HG02870 (cell line): ENCODE measurements at regions not wholly inside any gene's neighbourhood (a gene's known extent, or its start where the extent isn't known, plus 50 kb on each side); places are given as distances from the start of the nearest gene placed in this dataset.
"Not testable (repeated sequence)": the region's sequence is repeated elsewhere in the genome, so short reads cannot be mapped to it uniquely, and the experiment has no call there.

Source experiments
- ATAC-seq: cut with Tn5 transposase; IDR thresholded peaks from one replicate; pipeline ENCODE4 v1.9.1; 2021; ENCODE audit warnings: mild to moderate bottlenecking, moderate library complexity; ENCODE audit not compliant: unreplicated experiment

DNA sequence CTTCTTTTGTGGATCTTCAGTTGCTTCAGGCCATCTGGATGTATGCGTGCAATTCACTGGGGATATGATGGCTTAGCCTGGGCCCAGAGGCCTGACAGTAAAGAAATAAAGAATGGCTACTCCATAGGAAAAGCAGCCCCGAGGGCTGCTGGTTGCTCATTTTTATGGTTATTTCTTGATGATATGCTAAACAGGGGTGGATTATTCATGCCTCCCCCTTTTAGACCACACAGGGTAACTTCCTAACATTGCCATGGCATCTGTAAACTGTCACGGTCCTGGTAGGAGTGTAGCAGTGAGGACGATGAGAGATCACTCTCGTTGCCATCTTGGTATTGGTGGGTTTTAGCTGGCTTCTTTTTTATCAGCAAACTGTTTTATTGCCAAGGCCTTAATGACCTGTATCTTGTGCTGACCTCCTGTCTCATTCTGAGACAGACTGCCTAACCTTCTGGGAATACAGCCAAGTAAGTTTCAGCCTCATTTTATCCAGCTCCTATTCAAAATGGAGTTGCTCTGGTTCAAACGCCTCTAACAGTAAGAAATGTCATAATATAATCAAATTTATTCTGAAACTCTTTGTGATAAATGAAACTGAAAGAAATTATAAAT, 60.5 kb downstream of the DSEL start:
- no peak for ATAC-seq

DNA sequence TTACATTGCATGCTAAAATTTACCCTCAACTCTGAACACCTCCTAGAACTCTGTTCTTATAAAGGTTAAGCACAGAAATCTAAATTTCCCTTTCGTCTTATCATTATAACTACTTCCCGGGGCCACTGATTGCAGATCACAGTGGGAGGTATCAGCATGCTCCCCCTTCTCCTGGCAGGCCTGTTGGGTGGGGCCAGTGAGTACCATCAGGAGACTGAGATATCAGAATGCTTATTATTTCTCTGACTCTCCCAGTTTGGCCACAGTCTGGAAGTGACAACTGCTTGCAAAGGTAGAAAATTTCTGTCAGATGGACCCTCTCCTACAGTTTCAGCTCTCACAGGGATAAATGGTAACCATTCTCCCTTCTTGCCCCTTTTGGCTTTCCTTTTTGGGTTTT, 62.6 kb downstream of the DSEL start:
- no peak for ATAC-seq

- ATAC-seq, result no peak
Measured at GRCh38 chr18:67451960-67452359, 64.6 kb downstream of the DSEL start.

DNA sequence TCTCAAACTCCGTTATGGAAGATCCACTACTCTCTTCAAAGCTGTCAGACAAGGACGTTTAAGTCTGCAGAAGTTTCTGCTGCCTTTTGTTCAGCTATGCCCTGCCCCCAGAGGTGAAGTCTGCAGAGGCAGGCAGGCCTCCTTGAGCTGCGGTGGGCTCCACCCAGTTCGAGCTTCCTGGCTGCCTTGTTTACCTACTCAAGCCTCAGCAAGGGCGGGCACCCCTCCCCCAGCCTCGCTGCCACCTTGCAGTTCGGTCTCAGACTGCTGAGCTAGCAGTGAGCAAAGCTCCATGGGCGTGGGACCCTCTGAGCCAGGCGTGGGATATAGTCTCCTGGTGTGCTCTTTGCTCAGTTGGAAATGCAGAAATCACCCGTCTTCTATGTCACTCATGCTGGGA, 65.4 kb downstream of the DSEL start:
- not testable (repeated sequence) for ATAC-seq

DNA sequence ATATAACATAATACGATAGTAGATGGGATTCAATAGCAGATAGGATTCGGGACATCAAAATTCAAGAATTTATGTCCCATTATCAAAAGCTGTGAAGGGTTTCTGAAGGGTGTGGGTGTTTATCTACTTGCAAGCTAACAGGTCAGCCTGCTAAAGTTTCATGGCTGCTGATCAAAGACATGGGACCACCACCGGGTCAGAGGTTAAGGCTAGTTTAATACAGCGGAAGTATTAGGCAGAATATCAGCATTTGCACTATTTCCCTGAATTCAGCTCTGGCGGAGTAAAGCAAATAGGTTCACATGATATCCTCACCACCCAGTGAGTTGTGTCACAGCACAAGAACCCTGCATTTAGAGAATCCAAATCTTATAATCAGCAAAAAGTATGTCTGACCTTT, 82.5 kb downstream of the DSEL start:
- no peak for ATAC-seq

DNA sequence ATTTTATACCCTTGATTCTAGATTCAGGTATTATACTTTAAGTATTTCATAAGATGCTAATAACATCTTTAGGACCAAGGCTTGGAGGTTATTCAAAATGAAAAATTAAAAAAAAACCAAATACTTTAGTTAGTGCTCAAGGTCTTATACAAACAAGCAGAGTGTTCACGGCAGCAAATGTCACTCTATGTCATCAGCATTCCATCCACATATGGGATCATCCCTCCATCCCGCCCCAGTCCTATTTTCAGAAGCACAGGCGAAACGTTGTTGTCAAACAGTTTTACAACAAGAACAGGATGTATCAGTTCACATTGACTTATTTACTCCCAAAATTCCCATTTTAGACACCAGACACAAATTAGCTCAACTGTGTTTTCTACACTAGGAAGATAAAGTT, 83.7 kb downstream of the DSEL start:
- ATAC-seq, result no peak

DNA sequence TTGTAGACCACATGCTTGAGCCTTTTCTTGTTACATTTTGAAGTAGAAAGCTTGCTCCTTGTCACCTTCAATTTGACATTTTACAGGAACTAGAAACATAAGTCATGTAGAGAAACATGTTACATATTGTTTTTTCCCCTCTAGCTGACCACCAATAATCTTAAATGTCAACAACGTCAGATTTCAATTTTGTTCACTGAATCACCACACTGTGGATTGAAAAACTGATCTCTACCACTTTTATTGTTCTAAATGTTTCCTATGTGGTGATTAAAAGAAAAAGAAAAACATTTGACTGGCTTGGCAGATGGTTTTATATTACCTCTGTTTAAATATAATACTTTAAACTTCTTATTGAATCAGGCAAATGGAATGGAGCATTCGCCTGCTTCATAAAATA, 87.7 kb downstream of the DSEL start:
- ATAC-seq, result no peak

GRCh38 chr18:67428158-67428557, 88.4 kb downstream of the DSEL start:
- no peak for ATAC-seq

GRCh38 chr18:67426486-67426885, 90.0 kb downstream of the DSEL start:
- no peak for ATAC-seq

GRCh38 chr18:67425672-67426071, 90.8 kb downstream of the DSEL start:
- ATAC-seq, result no peak

- no peak for ATAC-seq
Measured at GRCh38 chr18:67421651-67422050, 94.9 kb downstream of the DSEL start.

DNA sequence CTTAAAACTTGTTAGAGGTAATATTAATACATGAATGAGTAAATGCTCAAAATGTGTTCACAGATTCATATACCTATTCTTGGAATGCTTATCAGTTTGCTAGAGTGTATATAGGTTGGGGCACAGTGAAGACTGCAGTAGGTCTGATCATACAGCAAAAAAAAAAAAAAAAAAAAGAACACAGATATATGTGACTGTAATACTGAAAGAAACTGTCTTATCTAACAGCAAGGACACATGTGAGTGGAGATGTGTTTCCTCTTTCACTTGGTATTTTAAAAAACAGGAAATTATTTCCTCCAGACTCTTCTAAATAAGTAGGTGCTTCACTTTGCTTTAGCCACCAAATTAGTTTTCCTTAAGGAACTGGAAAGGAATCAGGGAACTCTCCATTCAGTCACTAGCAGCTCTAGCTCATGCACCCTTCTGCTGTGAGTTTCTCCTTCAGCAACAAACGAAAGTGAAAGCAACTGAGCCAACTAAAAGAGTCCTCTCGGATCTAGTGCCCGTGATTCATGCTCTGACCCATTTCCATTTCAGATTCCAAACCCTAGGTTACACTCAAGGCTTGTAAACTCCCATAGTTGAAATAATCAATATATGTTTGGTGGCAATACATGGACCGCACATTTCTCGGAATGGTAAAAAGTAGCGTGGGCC, 98.5 kb downstream of the DSEL start:
- ATAC-seq, result no peak

DNA sequence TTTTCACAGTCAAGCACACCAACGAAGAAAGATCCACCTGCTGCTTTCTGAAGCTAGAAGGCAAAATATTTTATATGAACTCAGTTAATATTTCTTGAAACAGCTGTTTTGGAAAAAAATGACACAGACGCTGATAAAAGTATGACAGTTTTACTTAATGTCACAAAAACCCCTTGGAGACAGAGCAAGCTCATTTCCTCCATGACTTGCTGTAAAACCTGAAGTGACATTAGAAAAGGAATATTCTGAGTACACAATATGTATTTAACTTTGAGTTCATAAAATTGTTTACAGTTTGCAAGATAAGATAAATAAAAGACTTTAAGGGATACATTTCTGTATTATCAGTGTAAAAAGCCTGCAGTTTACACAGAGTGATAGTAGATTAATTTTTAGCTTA, 105.4 kb downstream of the DSEL start:
- ATAC-seq, result no peak

DNA sequence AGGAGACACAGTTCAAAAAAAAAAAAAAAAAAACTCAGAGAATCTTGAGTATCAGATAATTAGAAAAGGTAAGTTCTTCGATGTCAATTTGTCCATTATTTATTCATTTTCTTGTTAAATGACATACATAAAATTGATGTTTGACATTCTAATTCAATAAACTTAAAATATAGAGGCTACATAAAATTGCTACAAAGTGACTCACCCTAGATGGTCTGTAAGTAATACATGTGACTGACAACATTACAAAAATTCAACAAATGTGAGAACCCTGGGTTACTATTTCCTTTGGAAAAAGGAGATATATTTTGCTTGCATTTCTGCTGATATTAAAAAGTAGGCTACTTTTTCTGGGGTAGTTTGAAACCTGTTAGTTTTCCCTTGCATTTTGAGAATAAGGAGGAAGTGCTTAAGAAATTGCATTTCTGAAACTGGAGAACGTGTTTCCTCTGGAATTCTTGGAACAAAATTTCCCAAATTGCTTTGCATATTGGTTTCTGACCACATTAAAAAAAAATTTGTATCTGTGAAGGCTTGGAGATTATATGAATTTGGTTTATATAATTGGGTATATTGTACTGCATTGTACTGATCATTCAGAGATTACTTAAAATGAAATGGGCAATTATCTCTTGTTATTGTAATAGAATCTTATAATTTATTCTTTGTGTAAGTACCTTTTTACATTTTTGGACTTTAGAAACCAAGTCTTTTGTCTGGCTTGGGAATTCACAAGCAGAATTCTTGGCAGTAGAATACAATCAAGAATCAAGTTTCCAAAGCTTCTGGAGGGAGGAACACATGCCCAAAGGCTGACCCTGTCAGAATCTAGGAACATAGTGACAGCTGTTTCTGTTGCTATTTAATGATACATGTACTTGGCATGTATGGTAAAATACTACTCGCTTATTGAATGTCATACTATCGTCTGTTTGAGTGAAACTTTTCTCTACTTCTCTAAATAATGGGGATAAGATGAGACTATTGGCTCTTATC, 106.1 kb downstream of the DSEL start:
- ATAC-seq, result no peak

- ATAC-seq, result no peak
Measured at GRCh38 chr18:67408240-67408639, 108.3 kb downstream of the DSEL start.

GRCh38 chr18:67406714-67407113, 109.8 kb downstream of the DSEL start:
- ATAC-seq, result no peak

DNA sequence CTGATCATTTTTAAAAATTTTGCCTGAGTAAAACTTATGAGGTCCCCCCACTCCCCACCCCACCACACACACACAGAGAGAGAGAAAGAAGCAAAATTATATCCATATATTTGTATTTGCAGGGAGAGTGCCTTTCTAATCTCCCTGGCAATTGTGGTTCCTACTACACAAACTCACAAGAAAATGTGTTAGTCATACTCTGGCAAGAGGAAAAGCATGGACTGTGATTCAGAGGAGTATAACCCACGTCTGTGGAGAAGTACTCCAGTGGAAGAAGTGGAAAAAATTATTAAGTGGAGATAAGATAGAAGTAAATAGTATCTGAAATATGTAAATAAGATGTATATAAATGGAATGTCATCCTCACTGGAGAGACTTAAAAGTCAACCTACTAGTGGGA, 114.0 kb downstream of the DSEL start:
- ATAC-seq, result no peak

DNA sequence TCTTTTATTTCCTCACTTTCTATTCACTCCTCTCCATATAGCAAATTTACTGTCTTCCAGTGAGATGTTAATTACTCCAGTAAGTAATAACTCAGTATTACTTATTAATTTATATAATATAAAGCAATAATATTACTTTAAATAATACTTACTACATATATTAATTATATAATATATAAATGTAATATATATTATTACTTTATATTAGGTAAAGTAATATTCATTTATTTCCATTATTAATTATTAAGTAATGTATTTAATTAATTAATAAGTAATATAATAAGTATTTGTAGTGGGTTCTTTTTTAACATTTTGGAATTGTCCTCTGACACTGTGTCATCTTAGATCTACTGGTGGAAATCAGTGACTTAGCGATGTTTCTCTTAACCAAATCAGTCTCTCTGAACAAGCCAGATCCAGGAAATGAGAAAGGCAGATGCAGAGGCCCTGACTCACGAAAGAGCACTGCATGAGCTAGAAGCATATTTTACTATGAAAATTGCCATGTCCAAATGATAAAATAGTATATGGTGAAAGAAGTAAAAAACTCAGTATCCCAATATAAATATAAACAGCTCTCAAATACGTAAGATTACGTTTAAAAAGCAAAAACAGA, 115.9 kb downstream of the DSEL start:
- no peak for ATAC-seq

DNA sequence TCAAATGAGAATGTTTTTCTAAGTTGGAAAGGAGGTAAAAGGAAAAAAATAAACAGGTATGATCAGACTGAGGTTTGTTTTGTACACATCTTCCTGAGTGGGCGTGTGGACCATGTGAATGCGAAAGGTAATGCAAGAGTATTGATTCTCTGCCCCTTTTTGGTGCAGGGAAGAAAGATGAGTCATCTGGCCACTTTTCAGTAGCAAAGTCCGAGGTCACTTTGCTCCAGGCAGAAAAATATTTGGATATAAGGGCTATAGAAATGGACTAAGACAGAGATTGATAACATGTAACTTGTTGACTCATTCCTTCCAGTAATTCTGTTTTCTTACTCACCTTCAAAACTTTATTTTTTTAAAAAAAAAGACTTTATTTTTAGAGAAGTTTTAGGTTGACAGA, 130.5 kb downstream of the DSEL start:
- no peak for ATAC-seq

DNA sequence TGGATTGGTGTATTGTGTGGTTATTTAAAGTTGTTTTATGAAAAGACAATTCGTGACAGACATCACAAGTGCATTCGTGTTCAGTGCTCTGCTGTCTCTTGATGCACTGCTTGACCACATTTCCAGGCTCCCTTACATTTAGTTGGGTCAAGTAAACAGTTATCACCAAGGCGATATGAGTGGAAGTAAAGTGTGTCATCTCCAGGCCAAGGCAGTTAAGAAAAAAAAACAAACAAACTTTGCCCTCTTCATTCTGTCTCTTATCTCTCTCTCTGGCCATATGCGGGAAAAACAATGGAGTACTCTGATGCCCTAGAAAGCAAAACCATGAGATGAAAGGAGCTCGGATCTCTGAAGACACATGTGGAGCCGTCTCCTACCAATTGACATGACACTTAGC, 131.1 kb downstream of the DSEL start:
- no peak for ATAC-seq

GRCh38 chr18:67384057-67384456, 132.5 kb downstream of the DSEL start:
- not testable (repeated sequence) for ATAC-seq
